ENCODE measurements at regions not wholly inside any gene's neighbourhood (a gene's known extent, or its start where the extent isn't known, plus 50 kb on each side); places are given as distances from the start of the nearest gene placed in this dataset.

GRCh38 chr13:39981056-39981455 is 325.6 kb downstream of the COG6 start:
- no peak for TF ChIP-seq POLR2A (IDR thresholded peaks at IDR 0.05)
- TF ChIP-seq CTCF (IDR thresholded peaks at IDR 0.05): no peak
- no peak for TF ChIP-seq EP300 (IDR thresholded peaks at IDR 0.05)

GRCh38 chr13:39982745-39983144 is 327.3 kb downstream of the COG6 start:
- TF ChIP-seq POLR2A (IDR thresholded peaks at IDR 0.05): no peak
- TF ChIP-seq CTCF (IDR thresholded peaks at IDR 0.05): no peak
- no peak for TF ChIP-seq EP300 (IDR thresholded peaks at IDR 0.05)
- no peaks in the 10 kb centered on the region for H3K36me3 ChIP-seq
- DNase-seq: no peak
- 87 to 95% (median 93%) methylated on average over 4 of the region's 4 CpGs for WGBS, 3 donors
- no peak overlapping the region for H3K4me3 ChIP-seq
- intact Hi-C loops (cut with DNase I): no loop called here
- no peaks in the 10 kb centered on the region for H3K4me1 ChIP-seq (ENCODE audit: insufficient read depth)
- H3K27ac ChIP-seq: no peak overlapping the region
- H3K27me3 ChIP-seq: no peaks in the 10 kb centered on the region
- H3K9me3 ChIP-seq: no peaks in the 10 kb centered on the region

More at GRCh38 chr13:39981056-39981455, 325.6 kb downstream of the COG6 start:
- no peak for DNase-seq
- no peak overlapping the region for H3K4me3 ChIP-seq
- no peaks in the 10 kb centered on the region for H3K36me3 ChIP-seq
- peak overlapping the region in 1 of 2 donors; percentile 1 for H3K27ac ChIP-seq
- H3K27me3 ChIP-seq: no peaks in the 10 kb centered on the region
- H3K9me3 ChIP-seq: no peaks in the 10 kb centered on the region
- intact Hi-C loops (cut with DNase I): no loop called here
- no peaks in the 10 kb centered on the region for H3K4me1 ChIP-seq (ENCODE audit: insufficient read depth)

- no peaks in the 10 kb centered on the region for H3K27me3 ChIP-seq
- no peaks in the 10 kb centered on the region for H3K9me3 ChIP-seq
- H3K27ac ChIP-seq: no peak overlapping the region
- DNase-seq: no peak
- WGBS, 3 donors: 72 to 79% (median 74%) methylated on average over 4 of the region's 4 CpGs
- H3K4me1 ChIP-seq (ENCODE audit: insufficient read depth): no peaks in the 10 kb centered on the region
- H3K4me3 ChIP-seq: no peak overlapping the region
- no peaks in the 10 kb centered on the region for H3K36me3 ChIP-seq
- intact Hi-C loops (cut with DNase I): no loop called here
- TF ChIP-seq EP300 (IDR thresholded peaks at IDR 0.05) (no peak), CTCF (IDR thresholded peaks at IDR 0.05) (no peak), POLR2A (IDR thresholded peaks at IDR 0.05) (no peak)
These were observed 329.6 kb downstream of the COG6 start for GRCh38 chr13:39985071-39985470.

GRCh38 chr13:39988351-39988750 is 332.9 kb downstream of the COG6 start:
- Histone ChIP-seq H3K27me3 (no peaks in the 10 kb centered on the region), H3K36me3 (no peaks in the 10 kb centered on the region), H3K4me1 (ENCODE audit: insufficient read depth) (no peaks in the 10 kb centered on the region), H3K9me3 (no peaks in the 10 kb centered on the region), H3K27ac (no peak overlapping the region), H3K4me3 (no peak overlapping the region)
- intact Hi-C loops (cut with DNase I): no loop called here
- no peak for TF ChIP-seq CTCF (IDR thresholded peaks at IDR 0.05)
- no peak for TF ChIP-seq EP300 (IDR thresholded peaks at IDR 0.05)
- no peak for TF ChIP-seq POLR2A (IDR thresholded peaks at IDR 0.05)
- 64 to 69% (median 66%) methylated on average over 6 of the region's 6 CpGs for WGBS, 3 donors
- DNase-seq: no peak

- TF ChIP-seq POLR2A (IDR thresholded peaks at IDR 0.05) (no peak), CTCF (IDR thresholded peaks at IDR 0.05) (no peak), EP300 (IDR thresholded peaks at IDR 0.05) (no peak)
- H3K27me3 ChIP-seq: no peaks in the 10 kb centered on the region
- DNase-seq: no peak
- no peak overlapping the region for H3K27ac ChIP-seq
- 95 to 97% (median 96%) methylated on average over 6 of the region's 6 CpGs for WGBS, 3 donors
- no peaks in the 10 kb centered on the region for H3K4me1 ChIP-seq (ENCODE audit: insufficient read depth)
- no peaks in the 10 kb centered on the region for H3K36me3 ChIP-seq
- no peak overlapping the region for H3K4me3 ChIP-seq
- intact Hi-C loops (cut with DNase I): no loop called here
- H3K9me3 ChIP-seq: no peaks in the 10 kb centered on the region
These were observed 342.7 kb downstream of the COG6 start for GRCh38 chr13:39998166-39998565.
